GM23248 (cell line): ENCODE measurements at regions not wholly inside any gene's neighbourhood (a gene's known extent, or its start where the extent isn't known, plus 50 kb on each side); places are given as distances from the start of the nearest gene placed in this dataset.

Experiments used
- DNase-seq: peaks from one replicate; pipeline ENCODE4 v3.0.0-alpha.2; 2015
- H2AFZ ChIP-seq: fragments of 200-600 bp; sonication (generic); 2 replicates; pipeline ENCODE4 v1.6.1; 2016; ENCODE audit warnings: antibody characterized with exemption
- H3F3A ChIP-seq: fragments of 200-600 bp; sonication (generic); 2 replicates; pipeline ENCODE4 v1.6.1; 2016; ENCODE audit warnings: mild to moderate bottlenecking, antibody characterized with exemption, mixed run types; ENCODE audit not compliant: insufficient read depth
- H3K27ac ChIP-seq: fragments of 200-600 bp; sonication (generic); 2 replicates; pipeline ENCODE4 v1.5.1; 2016; ENCODE audit warnings: mild to moderate bottlenecking
- H3K27me3 ChIP-seq: fragments of 200-600 bp; sonication (generic); replicated peaks from 2 replicates; pipeline ENCODE4 v1.6.1; 2016; ENCODE audit warnings: mild to moderate bottlenecking; ENCODE audit not compliant: insufficient read depth
- H3K36me3 ChIP-seq: fragments of 200-600 bp; sonication (generic); 2 replicates; pipeline ENCODE4 v1.6.1; 2016; ENCODE audit warnings: low read depth, mild to moderate bottlenecking
- H3K4me1 ChIP-seq: fragments of 200-600 bp; sonication (generic); 2 replicates; pipeline ENCODE4 v1.6.1; 2016; ENCODE audit warnings: mild to moderate bottlenecking; ENCODE audit not compliant: insufficient read depth
- H3K4me2 ChIP-seq: fragments of 200-600 bp; sonication (generic); one replicate; pipeline ENCODE4 v1.6.1; 2016; ENCODE audit warnings: mild to moderate bottlenecking; ENCODE audit not compliant: unreplicated experiment
- H3K4me3 ChIP-seq: fragments of 200-600 bp; sonication (generic); 2 replicates; pipeline ENCODE4 v1.5.1; 2016; ENCODE audit warnings: mild to moderate bottlenecking
- H3K79me2 ChIP-seq: fragments of 200-600 bp; sonication (generic); 2 replicates; pipeline ENCODE4 v1.6.1; 2016; ENCODE audit warnings: mild to moderate bottlenecking; ENCODE audit not compliant: insufficient read depth
- H3K9ac ChIP-seq: fragments of 200-600 bp; sonication (generic); 2 replicates; pipeline ENCODE4 v1.6.1; 2016; ENCODE audit warnings: mild to moderate bottlenecking
- H3K9me2 ChIP-seq: fragments of 200-600 bp; sonication (generic); 2 replicates; pipeline ENCODE4 v1.6.1; 2016; ENCODE audit warnings: mixed run types, mild to moderate bottlenecking, moderate library complexity; ENCODE audit not compliant: insufficient read depth
- H3K9me3 ChIP-seq: fragments of 200-600 bp; sonication (generic); one replicate; pipeline ENCODE4 v1.6.1; 2017; ENCODE audit warnings: low read depth
- H4K20me1 ChIP-seq: fragments of 200-600 bp; sonication (generic); 2 replicates; pipeline ENCODE4 v1.6.0; 2016; ENCODE audit not compliant: insufficient read depth
- EZH2 ChIP-seq: fragments of 200-600 bp; sonication (generic); IDR thresholded peaks from 2 replicates; pipeline ENCODE4 v1.6.1; 2018; ENCODE audit warnings: antibody characterized with exemption, mild to moderate bottlenecking; ENCODE audit not compliant: insufficient read depth, poor library complexity, severe bottlenecking
- EZH2phosphoT487 ChIP-seq: fragments of 200-600 bp; sonication (generic); IDR thresholded peaks from 2 replicates; pipeline ENCODE4 v1.6.1; 2018; ENCODE audit warnings: antibody characterized with exemption, moderate library complexity, mild to moderate bottlenecking, low read depth; ENCODE audit not compliant: insufficient read depth
- whole genome bisulfite sequencing, 2 experiments: methylation state at CpG; one replicate each; pipeline ENCODE4 v1.1.6; 2015 to 2017; ENCODE audit warnings: low lambda C conversion rate in 2 of 2, low coverage in 1 of 2; ENCODE audit errors: missing lambda C conversion rate in 2 of 2; 5-methylcytosine and 5-hydroxymethylcytosine counted together
- in situ Hi-C: fragments of 300-500 bp; cut with MboI; formaldehyde crosslinking; loops from 2 replicates; pipeline ENCODE4 v1.15.0; 2020

- Histone ChIP-seq H3K9me3 (no peaks in the 10 kb centered on the region), H3K4me2 (no peak overlapping the region), H3K4me3 (no peak overlapping the region), H2AFZ (no peak overlapping the region), H3K36me3 (no peaks in the 10 kb centered on the region), H3K4me1 (peaks cover 12% of the 10 kb centered on the region), H3K79me2 (no peaks in the 10 kb centered on the region), H3K27ac (no peak overlapping the region), H4K20me1 (no peaks in the 10 kb centered on the region), H3K9me2 (no peaks in the 10 kb centered on the region), H3F3A (0 out of 2 replicates have a peak, but pooled peaks cover 3% of the 10 kb centered on the region), H3K9ac (no peak overlapping the region), H3K27me3 (no peaks in the 10 kb centered on the region)
- DNase-seq: no peak
- 11 to 18% methylated on average over 4 of the region's 4 CpGs for WGBS, 2 experiments
- TF ChIP-seq EZH2phosphoT487 (no peak), EZH2 (no peak)
- in situ Hi-C loops: no loop called here
These were observed 483.0 kb upstream of the NBEA start for GRCh38 chr13:34458756-34459715.

GRCh38 chr13:34459856-34460255 is 482.2 kb upstream of the NBEA start:
- Histone ChIP-seq H3K4me3 (no peak overlapping the region), H4K20me1 (no peaks in the 10 kb centered on the region), H3K9me3 (no peaks in the 10 kb centered on the region), H3K4me1 (peaks cover 12% of the 10 kb centered on the region), H3K4me2 (no peak overlapping the region), H3K27ac (no peak overlapping the region), H3F3A (0 out of 2 replicates have a peak, but pooled peaks cover 3% of the 10 kb centered on the region), H2AFZ (no peak overlapping the region), H3K27me3 (no peaks in the 10 kb centered on the region), H3K79me2 (no peaks in the 10 kb centered on the region), H3K36me3 (no peaks in the 10 kb centered on the region), H3K9me2 (no peaks in the 10 kb centered on the region), H3K9ac (no peak overlapping the region)
- no peak for DNase-seq
- in situ Hi-C loops: no loop called here
- WGBS, 2 experiments: 35 to 41% methylated on average over 8 of the region's 8 CpGs
- TF ChIP-seq EZH2phosphoT487 (no peak), EZH2 (no peak)

- WGBS, 2 experiments: 12 to 24% methylated on average over 4 of the region's 4 CpGs
- no peak overlapping the region for H3K9ac ChIP-seq
- H3K9me3 ChIP-seq: no peaks in the 10 kb centered on the region
- H3K27me3 ChIP-seq: no peaks in the 10 kb centered on the region
- TF ChIP-seq EZH2: no peak
- no peak for TF ChIP-seq EZH2phosphoT487
- no peaks in the 10 kb centered on the region for H4K20me1 ChIP-seq
- peaks cover 12% of the 10 kb centered on the region for H3K4me1 ChIP-seq
- H3K36me3 ChIP-seq: no peaks in the 10 kb centered on the region
- no peaks in the 10 kb centered on the region for H3K79me2 ChIP-seq
- peak overlapping the region; percentile 41; the same call in 1 of the 2 replicates for H3K27ac ChIP-seq
- 0 out of 2 replicates have a peak, but pooled peaks cover 3% of the 10 kb centered on the region for H3F3A ChIP-seq
- peak overlapping the region; percentile 53 for H3K4me2 ChIP-seq
- H3K9me2 ChIP-seq: no peaks in the 10 kb centered on the region
- H3K4me3 ChIP-seq: 0 out of 2 replicates have a peak overlapping the region, but pooled peaks have one; percentile 13
- in situ Hi-C loops: no loop called here
- DNase-seq: peak; percentile 82
- no peak overlapping the region for H2AFZ ChIP-seq
These were observed 479.2 kb upstream of the NBEA start for GRCh38 chr13:34462843-34463242.

GRCh38 chr13:34464011-34464410 is 478.1 kb upstream of the NBEA start:
- H3K9ac ChIP-seq: no peak overlapping the region
- peaks cover 12% of the 10 kb centered on the region for H3K4me1 ChIP-seq
- H3K27ac ChIP-seq: no peak overlapping the region
- H3K4me3 ChIP-seq: no peak overlapping the region
- H3K36me3 ChIP-seq: no peaks in the 10 kb centered on the region
- WGBS, 2 experiments: 47 to 48% methylated on average over 3 of the region's 3 CpGs
- no peak overlapping the region for H3K4me2 ChIP-seq
- H3K9me2 ChIP-seq: no peaks in the 10 kb centered on the region
- H3K9me3 ChIP-seq: no peaks in the 10 kb centered on the region
- no peaks in the 10 kb centered on the region for H3K79me2 ChIP-seq
- H2AFZ ChIP-seq: no peak overlapping the region
- DNase-seq: no peak
- 0 out of 2 replicates have a peak, but pooled peaks cover 3% of the 10 kb centered on the region for H3F3A ChIP-seq
- no peaks in the 10 kb centered on the region for H3K27me3 ChIP-seq
- TF ChIP-seq EZH2: no peak
- no peak for TF ChIP-seq EZH2phosphoT487
- no peaks in the 10 kb centered on the region for H4K20me1 ChIP-seq
- in situ Hi-C loops: no loop called here
